Panc1 (cell line): ENCODE measurements at regions not wholly inside any gene's neighbourhood (a gene's known extent, or its start where the extent isn't known, plus 50 kb on each side); places are given as distances from the start of the nearest gene placed in this dataset.
A peak's percentile ranks its signal among the peaks of the same experiment; 100 is the strongest.

Experiments used
- ATAC-seq: fragments of 200-7000 bp; cut with Tn5 transposase; 2 replicates; pipeline ENCODE4 v1.9.1; 2020; ENCODE audit warnings: mild to moderate bottlenecking, moderate library complexity
- BruUV-seq: library from RNA; stranded (reverse); fragments of 400-500 nt; replicated peaks from 2 replicates; lab custom pipeline; 2021; lab: Mats Ljungman, UMichigan
- CTCF ChIA-PET: fragments of 300-600 bp; sonication (Branson Sonifier 250); formaldehyde crosslinking; loops from one replicate; lab custom pipeline; 2022; ENCODE audit warnings: antibody characterized with exemption; lab: Charles Lee
- POLR2A ChIA-PET: fragments of 300-600 bp; sonication (Branson Sonifier 250); formaldehyde crosslinking; loops from one replicate; lab custom pipeline; 2022; ENCODE audit warnings: antibody characterized with exemption; lab: Charles Lee
- DNase-seq: peaks from one replicate; pipeline ENCODE4 v3.0.0-alpha.2; 2010; ENCODE audit warnings: low read depth, low spot score
- H3K27ac ChIP-seq: 2 replicates; pipeline ENCODE4 v1.5.1; 2011; ENCODE audit warnings: mild to moderate bottlenecking, low read length, inconsistent platforms
- H3K27me3 ChIP-seq: fragments of 200-500 bp; sonication (Bioruptor generic); 2 replicates; pipeline ENCODE4 v1.6.0; 2014; ENCODE audit warnings: low read length, inconsistent platforms; ENCODE audit not compliant: control insufficient read depth, insufficient read depth
- H3K36me3 ChIP-seq: fragments of 200-500 bp; sonication (Bioruptor generic); 2 replicates; pipeline ENCODE4 v1.5.1; 2014; ENCODE audit warnings: inconsistent platforms, mild to moderate bottlenecking, low read length, moderate library complexity; ENCODE audit not compliant: control insufficient read depth, insufficient read depth
- H3K4me1 ChIP-seq: 2 replicates; pipeline ENCODE4 v1.5.1; 2011; ENCODE audit warnings: inconsistent platforms, mild to moderate bottlenecking, low read length, moderate library complexity; ENCODE audit not compliant: control insufficient read depth, insufficient read depth
- H3K4me3 ChIP-seq, 2 experiments: 2 replicates each; pipeline ENCODE4 v1.5.1; 2011 to 2012; ENCODE audit warnings: low read depth in 2 of 2, low read length in 2 of 2, mild to moderate bottlenecking in 2 of 2, inconsistent platforms in 1 of 2, moderate library complexity in 1 of 2
- H3K9me3 ChIP-seq: fragments of 200-500 bp; sonication (Bioruptor generic); 2 replicates; pipeline ENCODE4 v1.5.1; 2014; ENCODE audit warnings: low read depth, mild to moderate bottlenecking, inconsistent platforms, low read length, moderate library complexity; ENCODE audit not compliant: control insufficient read depth, insufficient read depth
- POLR2AphosphoS5 ChIP-seq: IDR thresholded peaks from 2 replicates; pipeline ENCODE4 v1.6.1; 2012; ENCODE audit warnings: mild to moderate bottlenecking, low read depth, low read length, moderate library complexity
- REST ChIP-seq, 2 experiments: IDR thresholded peaks; 2 replicates each; pipeline ENCODE4 v1.6.1; 2011 to 2012; ENCODE audit warnings: low read depth in 2 of 2, control low read depth in 1 of 2, low read length in 1 of 2, mild to moderate bottlenecking in 1 of 2, moderate library complexity in 1 of 2; ENCODE audit not compliant: insufficient read depth in 1 of 2
- SIN3A ChIP-seq: IDR thresholded peaks from 2 replicates; pipeline ENCODE4 v1.6.1; 2012; ENCODE audit warnings: low read depth, mild to moderate bottlenecking, low read length, moderate library complexity, borderline replicate concordance; ENCODE audit not compliant: insufficient read depth
- TCF7L2 ChIP-seq: IDR thresholded peaks from 2 replicates; pipeline ENCODE4 v1.6.1; 2011; ENCODE audit warnings: mild to moderate bottlenecking, low read depth, low read length, inconsistent platforms
- in situ Hi-C: cut with HindIII; loops from 2 replicates; pipeline ENCODE4 v1.10.0; 2016; ENCODE audit warnings: low sequenced_read_pairs, low pct_unique_long_range_greater_than_20kb
- intact Hi-C: fragments of 100-400 bp; cut with micrococcal nuclease; formaldehyde crosslinking; loops from one replicate; pipeline ENCODE4 v1.10.0; 2022; ENCODE audit not compliant: unreplicated experiment
- TF ChIP-seq, protein P1 (sequence below): fragments of 450-650 bp; IDR thresholded peaks from 2 replicates; pipeline ENCODE4 v1.5.1; 2017; ENCODE audit warnings: mild to moderate bottlenecking

GRCh38 chr6:132082421-132082820 is 131.2 kb upstream of the CCN2 start:
- peak overlapping the region; percentile 51; the same call in 1 of the 2 replicates for H3K27ac ChIP-seq
- in situ Hi-C loops, result no loop called here
- no peaks in the 10 kb centered on the region for H3K9me3 ChIP-seq
- no peak for DNase-seq
- BruUV-seq, result no TSS peak
- no peaks in the 10 kb centered on the region for H3K36me3 ChIP-seq
- no peaks in the 10 kb centered on the region for H3K27me3 ChIP-seq
- TF ChIP-seq REST (IDR thresholded peaks at IDR 0.05; ENCODE audit: insufficient read depth in 1 of 2, low read depth in 2 of 2, low read length in 1 of 2) (no peak), TCF7L2 (no peak), SIN3A (no peak), POLR2AphosphoS5 (no peak)
- TF ChIP-seq, protein P1, sequence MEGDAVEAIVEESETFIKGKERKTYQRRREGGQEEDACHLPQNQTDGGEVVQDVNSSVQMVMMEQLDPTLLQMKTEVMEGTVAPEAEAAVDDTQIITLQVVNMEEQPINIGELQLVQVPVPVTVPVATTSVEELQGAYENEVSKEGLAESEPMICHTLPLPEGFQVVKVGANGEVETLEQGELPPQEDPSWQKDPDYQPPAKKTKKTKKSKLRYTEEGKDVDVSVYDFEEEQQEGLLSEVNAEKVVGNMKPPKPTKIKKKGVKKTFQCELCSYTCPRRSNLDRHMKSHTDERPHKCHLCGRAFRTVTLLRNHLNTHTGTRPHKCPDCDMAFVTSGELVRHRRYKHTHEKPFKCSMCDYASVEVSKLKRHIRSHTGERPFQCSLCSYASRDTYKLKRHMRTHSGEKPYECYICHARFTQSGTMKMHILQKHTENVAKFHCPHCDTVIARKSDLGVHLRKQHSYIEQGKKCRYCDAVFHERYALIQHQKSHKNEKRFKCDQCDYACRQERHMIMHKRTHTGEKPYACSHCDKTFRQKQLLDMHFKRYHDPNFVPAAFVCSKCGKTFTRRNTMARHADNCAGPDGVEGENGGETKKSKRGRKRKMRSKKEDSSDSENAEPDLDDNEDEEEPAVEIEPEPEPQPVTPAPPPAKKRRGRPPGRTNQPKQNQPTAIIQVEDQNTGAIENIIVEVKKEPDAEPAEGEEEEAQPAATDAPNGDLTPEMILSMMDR, result no peak
- ChIA-PET POLR2A (no interaction called here), CTCF (no interaction called here)
- peaks cover 10% of the 10 kb centered on the region for H3K4me1 ChIP-seq
- no peak overlapping the region for H3K4me3 ChIP-seq
- intact Hi-C loops, result no loop called here
- no peak for ATAC-seq

GRCh38 chr6:132081338-132081737 is 130.2 kb upstream of the CCN2 start:
- ChIA-PET CTCF (no interaction called here), POLR2A (interaction anchor here (0.6 kb wide), 1 partner anchor 130 kb away, joined by 9 read pairs; the partner anchor contains the start of gene CCN2)
- Histone ChIP-seq H3K27me3 (no peaks in the 10 kb centered on the region), H3K36me3 (no peaks in the 10 kb centered on the region), H3K4me3 (no peak overlapping the region), H3K4me1 (peaks cover 8% of the 10 kb centered on the region), H3K9me3 (no peaks in the 10 kb centered on the region), H3K27ac (no peak overlapping the region; the same call in 1 of the 2 replicates)
- DNase-seq, result no peak
- no TSS peak for BruUV-seq
- intact Hi-C loops (no loop called here), in situ Hi-C loops (no loop called here)
- ATAC-seq, result no peak
- TF ChIP-seq SIN3A (no peak), TCF7L2 (no peak), REST (IDR thresholded peaks at IDR 0.05; ENCODE audit: insufficient read depth in 1 of 2, low read depth in 2 of 2, low read length in 1 of 2) (no peak), POLR2AphosphoS5 (no peak)
- TF ChIP-seq, protein P1, result no peak
